HL-60 (cell line): ENCODE measurements at regions not wholly inside any gene's neighbourhood (a gene's known extent, or its start where the extent isn't known, plus 50 kb on each side); places are given as distances from the start of the nearest gene placed in this dataset.

ENCODE experiments used
- POLR2AphosphoS5 ChIP-seq: IDR thresholded peaks from 2 replicates; pipeline ENCODE4 v1.6.1; 2012; ENCODE audit warnings: low read depth
- TF ChIP-seq, protein P1 (sequence below): IDR thresholded peaks from one replicate; pipeline ENCODE4 v1.5.1; 2011; ENCODE audit warnings: low read length, control low read depth, inconsistent platforms; ENCODE audit not compliant: insufficient read depth
- TF ChIP-seq, protein P2 (sequence below): IDR thresholded peaks from 2 replicates; pipeline ENCODE4 v1.6.1; 2012; ENCODE audit warnings: low read depth; ENCODE audit not compliant: insufficient replicate concordance

- TF ChIP-seq, protein P1, sequence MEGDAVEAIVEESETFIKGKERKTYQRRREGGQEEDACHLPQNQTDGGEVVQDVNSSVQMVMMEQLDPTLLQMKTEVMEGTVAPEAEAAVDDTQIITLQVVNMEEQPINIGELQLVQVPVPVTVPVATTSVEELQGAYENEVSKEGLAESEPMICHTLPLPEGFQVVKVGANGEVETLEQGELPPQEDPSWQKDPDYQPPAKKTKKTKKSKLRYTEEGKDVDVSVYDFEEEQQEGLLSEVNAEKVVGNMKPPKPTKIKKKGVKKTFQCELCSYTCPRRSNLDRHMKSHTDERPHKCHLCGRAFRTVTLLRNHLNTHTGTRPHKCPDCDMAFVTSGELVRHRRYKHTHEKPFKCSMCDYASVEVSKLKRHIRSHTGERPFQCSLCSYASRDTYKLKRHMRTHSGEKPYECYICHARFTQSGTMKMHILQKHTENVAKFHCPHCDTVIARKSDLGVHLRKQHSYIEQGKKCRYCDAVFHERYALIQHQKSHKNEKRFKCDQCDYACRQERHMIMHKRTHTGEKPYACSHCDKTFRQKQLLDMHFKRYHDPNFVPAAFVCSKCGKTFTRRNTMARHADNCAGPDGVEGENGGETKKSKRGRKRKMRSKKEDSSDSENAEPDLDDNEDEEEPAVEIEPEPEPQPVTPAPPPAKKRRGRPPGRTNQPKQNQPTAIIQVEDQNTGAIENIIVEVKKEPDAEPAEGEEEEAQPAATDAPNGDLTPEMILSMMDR = no peak
- TF ChIP-seq POLR2AphosphoS5 = no peak
- TF ChIP-seq, protein P2, sequence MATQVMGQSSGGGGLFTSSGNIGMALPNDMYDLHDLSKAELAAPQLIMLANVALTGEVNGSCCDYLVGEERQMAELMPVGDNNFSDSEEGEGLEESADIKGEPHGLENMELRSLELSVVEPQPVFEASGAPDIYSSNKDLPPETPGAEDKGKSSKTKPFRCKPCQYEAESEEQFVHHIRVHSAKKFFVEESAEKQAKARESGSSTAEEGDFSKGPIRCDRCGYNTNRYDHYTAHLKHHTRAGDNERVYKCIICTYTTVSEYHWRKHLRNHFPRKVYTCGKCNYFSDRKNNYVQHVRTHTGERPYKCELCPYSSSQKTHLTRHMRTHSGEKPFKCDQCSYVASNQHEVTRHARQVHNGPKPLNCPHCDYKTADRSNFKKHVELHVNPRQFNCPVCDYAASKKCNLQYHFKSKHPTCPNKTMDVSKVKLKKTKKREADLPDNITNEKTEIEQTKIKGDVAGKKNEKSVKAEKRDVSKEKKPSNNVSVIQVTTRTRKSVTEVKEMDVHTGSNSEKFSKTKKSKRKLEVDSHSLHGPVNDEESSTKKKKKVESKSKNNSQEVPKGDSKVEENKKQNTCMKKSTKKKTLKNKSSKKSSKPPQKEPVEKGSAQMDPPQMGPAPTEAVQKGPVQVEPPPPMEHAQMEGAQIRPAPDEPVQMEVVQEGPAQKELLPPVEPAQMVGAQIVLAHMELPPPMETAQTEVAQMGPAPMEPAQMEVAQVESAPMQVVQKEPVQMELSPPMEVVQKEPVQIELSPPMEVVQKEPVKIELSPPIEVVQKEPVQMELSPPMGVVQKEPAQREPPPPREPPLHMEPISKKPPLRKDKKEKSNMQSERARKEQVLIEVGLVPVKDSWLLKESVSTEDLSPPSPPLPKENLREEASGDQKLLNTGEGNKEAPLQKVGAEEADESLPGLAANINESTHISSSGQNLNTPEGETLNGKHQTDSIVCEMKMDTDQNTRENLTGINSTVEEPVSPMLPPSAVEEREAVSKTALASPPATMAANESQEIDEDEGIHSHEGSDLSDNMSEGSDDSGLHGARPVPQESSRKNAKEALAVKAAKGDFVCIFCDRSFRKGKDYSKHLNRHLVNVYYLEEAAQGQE = no peak
Observed at GRCh38 chr16:18048853-18049546, 287.5 kb downstream of the NPIPA8 start.
